ENCODE measurements at regions not wholly inside any gene's neighbourhood (a gene's known extent, or its start where the extent isn't known, plus 50 kb on each side); places are given as distances from the start of the nearest gene placed in this dataset.

GRCh38 chr4:19152264-19152663 is 1099.4 kb upstream of the SLIT2 start:
- Histone ChIP-seq H3K27me3 (no peaks in the 10 kb centered on the region), H3K9me3 (peaks cover 0 to 9% (median 0%) of the 10 kb centered on the region in 3 donors), H3K36me3 (replicated peaks in 1 of 2; ENCODE audit: insufficient read depth in 1 of 2, low read depth in 2 of 2) (no peaks in the 10 kb centered on the region), H3K4me1 (no peaks in the 10 kb centered on the region), H3K27ac (no peak overlapping the region), H3K4me3 (no peak overlapping the region)
- DNase-seq: no peak
- no peak for ATAC-seq
- intact Hi-C loops (cut with DNase I): no loop called here
- TF ChIP-seq CTCF (IDR thresholded peaks at IDR 0.05) (no peak), POLR2A (IDR thresholded peaks at IDR 0.05) (no peak)
- WGBS, 2 donors: 60 to 63% methylated on average over 2 of the region's 2 CpGs

GRCh38 chr4:19151684-19152083 is 1100.0 kb upstream of the SLIT2 start:
- Histone ChIP-seq H3K4me1 (no peaks in the 10 kb centered on the region), H3K9me3 (peaks cover 0 to 9% (median 0%) of the 10 kb centered on the region in 3 donors), H3K36me3 (replicated peaks in 1 of 2; ENCODE audit: insufficient read depth in 1 of 2, low read depth in 2 of 2) (no peaks in the 10 kb centered on the region), H3K27me3 (no peaks in the 10 kb centered on the region), H3K4me3 (no peak overlapping the region), H3K27ac (no peak overlapping the region)
- intact Hi-C loops (cut with DNase I): no loop called here
- ATAC-seq (no peak), DNase-seq (no peak)
- WGBS, 2 donors: 68 to 73% methylated on average over 1 of the region's 1 CpG
- no peak for TF ChIP-seq CTCF (IDR thresholded peaks at IDR 0.05)
- no peak for TF ChIP-seq POLR2A (IDR thresholded peaks at IDR 0.05)

- H3K9me3 ChIP-seq: no peaks in the 10 kb centered on the region
- H3K4me1 ChIP-seq: no peaks in the 10 kb centered on the region
- H3K27me3 ChIP-seq: no peaks in the 10 kb centered on the region
- DNase-seq (no peak), ATAC-seq (no peak)
- no peaks in the 10 kb centered on the region for H3K36me3 ChIP-seq (replicated peaks in 1 of 2; ENCODE audit: insufficient read depth in 1 of 2, low read depth in 2 of 2)
- no peak overlapping the region for H3K4me3 ChIP-seq
- TF ChIP-seq CTCF (IDR thresholded peaks at IDR 0.05) (no peak), POLR2A (IDR thresholded peaks at IDR 0.05) (no peak)
- WGBS, 2 donors: 48 to 53% methylated on average over 3 of the region's 3 CpGs
- intact Hi-C loops (cut with DNase I): no loop called here
- H3K27ac ChIP-seq: no peak overlapping the region
Measured at GRCh38 chr4:19146038-19146437, 1105.7 kb upstream of the SLIT2 start.

GRCh38 chr4:19135895-19136633 is 1114.5 kb upstream of the LCORL start:
- Histone ChIP-seq H3K4me3 (no peak overlapping the region), H3K9me3 (no peaks in the 10 kb centered on the region), H3K4me1 (no peaks in the 10 kb centered on the region), H3K27me3 (no peaks in the 10 kb centered on the region), H3K36me3 (replicated peaks in 1 of 2; ENCODE audit: insufficient read depth in 1 of 2, low read depth in 2 of 2) (no peaks in the 10 kb centered on the region), H3K27ac (no peak overlapping the region)
- 59 to 76% methylated on average over 1 of the region's 1 CpG for WGBS, 2 donors
- no peak for TF ChIP-seq POLR2A (IDR thresholded peaks at IDR 0.05)
- no peak for TF ChIP-seq CTCF (IDR thresholded peaks at IDR 0.05)
- ATAC-seq (no peak), DNase-seq (no peak)
- intact Hi-C loops (cut with DNase I): no loop called here

GRCh38 chr4:19134685-19135084 is 1113.1 kb upstream of the LCORL start:
- TF ChIP-seq CTCF (IDR thresholded peaks at IDR 0.05): no peak
- no peak for TF ChIP-seq POLR2A (IDR thresholded peaks at IDR 0.05)
- H3K9me3 ChIP-seq: no peaks in the 10 kb centered on the region
- H3K27me3 ChIP-seq: no peaks in the 10 kb centered on the region
- intact Hi-C loops (cut with DNase I): no loop called here
- ATAC-seq (no peak), DNase-seq (no peak)
- H3K4me3 ChIP-seq: no peak overlapping the region
- 52 to 56% methylated on average over 3 of the region's 3 CpGs for WGBS, 2 donors
- H3K27ac ChIP-seq: no peak overlapping the region
- no peaks in the 10 kb centered on the region for H3K36me3 ChIP-seq (replicated peaks in 1 of 2; ENCODE audit: insufficient read depth in 1 of 2, low read depth in 2 of 2)
- H3K4me1 ChIP-seq: no peaks in the 10 kb centered on the region
